Liver (tissue), 3 donors: ENCODE measurements at regions not wholly inside any gene's neighbourhood (a gene's known extent, or its start where the extent isn't known, plus 50 kb on each side); places are given as distances from the start of the nearest gene placed in this dataset.

Source experiments
- EGR1 ChIP-seq, 2 donors: IDR thresholded peaks; 2 replicates each; pipeline ENCODE4 v1.6.1; 2016 to 2018; ENCODE audit warnings: antibody characterized with exemption in 2 of 2, low read depth in 2 of 2
- FOXA1 ChIP-seq: IDR thresholded peaks from 2 replicates; pipeline ENCODE4 v1.6.1; 2016; ENCODE audit warnings: antibody characterized with exemption
- GABPA ChIP-seq, 2 donors: IDR thresholded peaks in 1 of 2; conservative IDR thresholded peaks in 1 of 2; 2 replicates each; pipeline ENCODE4 v1.6.1; 2016; ENCODE audit warnings: antibody characterized with exemption in 2 of 2, mild to moderate bottlenecking in 1 of 2, moderate library complexity in 1 of 2
- JUND ChIP-seq, 2 donors: IDR thresholded peaks; 2 replicates each; pipeline ENCODE4 v1.6.1; 2016; ENCODE audit warnings: antibody characterized with exemption in 2 of 2
- NR2F2 ChIP-seq: IDR thresholded peaks from 2 replicates; pipeline ENCODE4 v1.6.1; 2016; ENCODE audit warnings: antibody characterized with exemption
- RAD21 ChIP-seq, 2 donors: IDR thresholded peaks; 2 replicates each; pipeline ENCODE4 v1.6.1; 2016; ENCODE audit warnings: antibody characterized with exemption in 2 of 2, mild to moderate bottlenecking in 2 of 2
- SP1 ChIP-seq: IDR thresholded peaks from 2 replicates; pipeline ENCODE4 v1.6.1; 2018; ENCODE audit warnings: antibody characterized with exemption, mild to moderate bottlenecking
- TAF1 ChIP-seq: conservative IDR thresholded peaks from 2 replicates; pipeline ENCODE4 v1.6.1; 2016; ENCODE audit warnings: antibody characterized with exemption, mild to moderate bottlenecking
- YY1 ChIP-seq: IDR thresholded peaks from 2 replicates; pipeline ENCODE4 v1.6.1; 2016; ENCODE audit warnings: antibody characterized with exemption, mild to moderate bottlenecking
- TF ChIP-seq, protein P1 (sequence below): fragments of 150-350 bp; IDR thresholded peaks from 2 replicates; pipeline ENCODE4 v1.5.1; 2017; ENCODE audit warnings: improper control_type of control experiment, low read depth, low read length; ENCODE audit not compliant: missing input control
- TF ChIP-seq, protein P2 (sequence below): IDR thresholded peaks from 2 replicates; pipeline ENCODE4 v1.6.1; 2016; ENCODE audit warnings: antibody characterized with exemption, mild to moderate bottlenecking
- TF ChIP-seq, protein P3 (sequence below): IDR thresholded peaks from 2 replicates; pipeline ENCODE4 v1.6.1; 2016; ENCODE audit warnings: antibody characterized with exemption
- donor health status: healthy.
- donor health status: healthy.

DNA sequence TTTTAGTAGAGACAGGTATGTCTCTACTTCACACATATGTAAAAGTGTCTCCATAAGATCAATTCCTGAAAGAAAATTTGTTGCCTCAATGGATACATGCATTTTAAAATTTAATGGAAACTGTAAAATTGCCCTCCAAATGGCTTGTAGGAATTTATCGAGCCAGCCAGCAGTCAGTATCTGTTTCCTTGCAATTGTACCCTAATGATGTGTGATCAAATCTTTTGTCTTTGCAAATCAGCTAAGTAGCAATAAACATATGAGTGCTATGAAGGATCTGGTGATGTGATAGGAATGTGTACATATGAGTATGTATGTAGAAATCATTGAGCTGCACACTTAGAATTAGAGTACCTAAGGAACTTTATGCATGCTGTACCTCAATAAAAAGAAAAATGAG is 253.0 kb downstream of the MAFB start:
- TF ChIP-seq, protein P1, sequence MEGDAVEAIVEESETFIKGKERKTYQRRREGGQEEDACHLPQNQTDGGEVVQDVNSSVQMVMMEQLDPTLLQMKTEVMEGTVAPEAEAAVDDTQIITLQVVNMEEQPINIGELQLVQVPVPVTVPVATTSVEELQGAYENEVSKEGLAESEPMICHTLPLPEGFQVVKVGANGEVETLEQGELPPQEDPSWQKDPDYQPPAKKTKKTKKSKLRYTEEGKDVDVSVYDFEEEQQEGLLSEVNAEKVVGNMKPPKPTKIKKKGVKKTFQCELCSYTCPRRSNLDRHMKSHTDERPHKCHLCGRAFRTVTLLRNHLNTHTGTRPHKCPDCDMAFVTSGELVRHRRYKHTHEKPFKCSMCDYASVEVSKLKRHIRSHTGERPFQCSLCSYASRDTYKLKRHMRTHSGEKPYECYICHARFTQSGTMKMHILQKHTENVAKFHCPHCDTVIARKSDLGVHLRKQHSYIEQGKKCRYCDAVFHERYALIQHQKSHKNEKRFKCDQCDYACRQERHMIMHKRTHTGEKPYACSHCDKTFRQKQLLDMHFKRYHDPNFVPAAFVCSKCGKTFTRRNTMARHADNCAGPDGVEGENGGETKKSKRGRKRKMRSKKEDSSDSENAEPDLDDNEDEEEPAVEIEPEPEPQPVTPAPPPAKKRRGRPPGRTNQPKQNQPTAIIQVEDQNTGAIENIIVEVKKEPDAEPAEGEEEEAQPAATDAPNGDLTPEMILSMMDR = no peak
- no peak for TF ChIP-seq JUND (IDR thresholded peaks at IDR 0.05)
- TF ChIP-seq, protein P2, sequence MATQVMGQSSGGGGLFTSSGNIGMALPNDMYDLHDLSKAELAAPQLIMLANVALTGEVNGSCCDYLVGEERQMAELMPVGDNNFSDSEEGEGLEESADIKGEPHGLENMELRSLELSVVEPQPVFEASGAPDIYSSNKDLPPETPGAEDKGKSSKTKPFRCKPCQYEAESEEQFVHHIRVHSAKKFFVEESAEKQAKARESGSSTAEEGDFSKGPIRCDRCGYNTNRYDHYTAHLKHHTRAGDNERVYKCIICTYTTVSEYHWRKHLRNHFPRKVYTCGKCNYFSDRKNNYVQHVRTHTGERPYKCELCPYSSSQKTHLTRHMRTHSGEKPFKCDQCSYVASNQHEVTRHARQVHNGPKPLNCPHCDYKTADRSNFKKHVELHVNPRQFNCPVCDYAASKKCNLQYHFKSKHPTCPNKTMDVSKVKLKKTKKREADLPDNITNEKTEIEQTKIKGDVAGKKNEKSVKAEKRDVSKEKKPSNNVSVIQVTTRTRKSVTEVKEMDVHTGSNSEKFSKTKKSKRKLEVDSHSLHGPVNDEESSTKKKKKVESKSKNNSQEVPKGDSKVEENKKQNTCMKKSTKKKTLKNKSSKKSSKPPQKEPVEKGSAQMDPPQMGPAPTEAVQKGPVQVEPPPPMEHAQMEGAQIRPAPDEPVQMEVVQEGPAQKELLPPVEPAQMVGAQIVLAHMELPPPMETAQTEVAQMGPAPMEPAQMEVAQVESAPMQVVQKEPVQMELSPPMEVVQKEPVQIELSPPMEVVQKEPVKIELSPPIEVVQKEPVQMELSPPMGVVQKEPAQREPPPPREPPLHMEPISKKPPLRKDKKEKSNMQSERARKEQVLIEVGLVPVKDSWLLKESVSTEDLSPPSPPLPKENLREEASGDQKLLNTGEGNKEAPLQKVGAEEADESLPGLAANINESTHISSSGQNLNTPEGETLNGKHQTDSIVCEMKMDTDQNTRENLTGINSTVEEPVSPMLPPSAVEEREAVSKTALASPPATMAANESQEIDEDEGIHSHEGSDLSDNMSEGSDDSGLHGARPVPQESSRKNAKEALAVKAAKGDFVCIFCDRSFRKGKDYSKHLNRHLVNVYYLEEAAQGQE = no peak
- TF ChIP-seq, protein P3, sequence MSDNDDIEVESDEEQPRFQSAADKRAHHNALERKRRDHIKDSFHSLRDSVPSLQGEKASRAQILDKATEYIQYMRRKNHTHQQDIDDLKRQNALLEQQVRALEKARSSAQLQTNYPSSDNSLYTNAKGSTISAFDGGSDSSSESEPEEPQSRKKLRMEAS = no peak
- TF ChIP-seq SP1 = no peak
- TF ChIP-seq FOXA1 = no peak
- no peak for TF ChIP-seq TAF1
- TF ChIP-seq GABPA (IDR thresholded peaks at IDR 0.05 in 1 of 2, conservative IDR thresholded peaks at IDR 0.05 in 1 of 2) = no peak
- no peak for TF ChIP-seq YY1
- no peak for TF ChIP-seq RAD21 (IDR thresholded peaks at IDR 0.05)
- TF ChIP-seq EGR1 (IDR thresholded peaks at IDR 0.05; ENCODE audit: low read depth in 2 of 2) = no peak
- TF ChIP-seq NR2F2 = no peak
